Ovary (tissue), 7 donors: ENCODE measurements at regions not wholly inside any gene's neighbourhood (a gene's known extent, or its start where the extent isn't known, plus 50 kb on each side); places are given as distances from the start of the nearest gene placed in this dataset.

Source experiments
- DNase-seq, 5 donors: peaks; one replicate each; pipeline ENCODE4 v3.0.0-alpha.2; 2019 to 2020
- H3K27ac ChIP-seq, 2 donors: fragments of 200-600 bp; one replicate each; pipeline versions ENCODE4 v1.5.1 to v1.8.0; 2019 to 2022
- H3K27me3 ChIP-seq: fragments of 200-600 bp; one replicate; pipeline ENCODE4 v1.8.0; 2022
- H3K36me3 ChIP-seq: fragments of 200-600 bp; sonication (generic); one replicate; pipeline ENCODE4 v1.5.1; 2019
- H3K4me1 ChIP-seq: one replicate; pipeline ENCODE4 v1.8.1; 2013; ENCODE audit warnings: mild to moderate bottlenecking, moderate library complexity; ENCODE audit not compliant: insufficient read depth
- H3K4me3 ChIP-seq: fragments of 200-600 bp; sonication (generic); one replicate; pipeline ENCODE4 v1.5.1; 2017
- H3K9me3 ChIP-seq, 2 donors: fragments of 200-600 bp in 1 of 2; sonication (generic) in 1 of 2; one replicate each; pipeline versions ENCODE4 v1.5.1 to v1.8.1; 2013 to 2019; ENCODE audit warnings: mild to moderate bottlenecking in 1 of 2, moderate library complexity in 1 of 2
- CTCF ChIP-seq, 3 donors: fragments of 450-650 bp in 2 of 3; fragments of 200-600 bp in 1 of 3; IDR thresholded peaks; one replicate each; pipeline versions ENCODE4 v1.5.1 to v1.8.0; 2016 to 2022; ENCODE audit warnings: antibody characterized with exemption in 3 of 3, mild to moderate bottlenecking in 1 of 3
- EP300 ChIP-seq: sonication (generic); formaldehyde crosslinking; IDR thresholded peaks from one replicate; pipeline ENCODE4 v1.6.1; 2017; ENCODE audit warnings: antibody characterized with exemption
- POLR2A ChIP-seq: fragments of 450-650 bp; IDR thresholded peaks from one replicate; pipeline ENCODE4 v1.6.1; 2017; ENCODE audit warnings: antibody characterized with exemption, mild to moderate bottlenecking, moderate library complexity
- WGBS, 3 donors: extraction: QIAGEN DNeasy Blood & Tissue Kit in 1 of 3; methylation state at CpG; one replicate each; pipeline versions ENCODE4 v1.1.5 to v1.1.7; 2013 to 2017; 5-methylcytosine and 5-hydroxymethylcytosine counted together
- intact Hi-C, 4 donors: fragments of 100-400 bp; cut with DNase I; formaldehyde crosslinking; loops; one replicate each; pipeline versions ENCODE4 v1.11.0 to v1.15.1; 2022 to 2023
- donor health status: DM: no; HTN: no; CAD: no; lungs with moderate emphysema.
- donor health status: DM: no; HTN: no; CAD: no.
- donor health status: Bipolar disorder and iron deficiency.
- donor health status: DM: no; HTN: no; CAD: no.
- donor health status: DM: yes; HTN: yes; CAD: no.

DNA sequence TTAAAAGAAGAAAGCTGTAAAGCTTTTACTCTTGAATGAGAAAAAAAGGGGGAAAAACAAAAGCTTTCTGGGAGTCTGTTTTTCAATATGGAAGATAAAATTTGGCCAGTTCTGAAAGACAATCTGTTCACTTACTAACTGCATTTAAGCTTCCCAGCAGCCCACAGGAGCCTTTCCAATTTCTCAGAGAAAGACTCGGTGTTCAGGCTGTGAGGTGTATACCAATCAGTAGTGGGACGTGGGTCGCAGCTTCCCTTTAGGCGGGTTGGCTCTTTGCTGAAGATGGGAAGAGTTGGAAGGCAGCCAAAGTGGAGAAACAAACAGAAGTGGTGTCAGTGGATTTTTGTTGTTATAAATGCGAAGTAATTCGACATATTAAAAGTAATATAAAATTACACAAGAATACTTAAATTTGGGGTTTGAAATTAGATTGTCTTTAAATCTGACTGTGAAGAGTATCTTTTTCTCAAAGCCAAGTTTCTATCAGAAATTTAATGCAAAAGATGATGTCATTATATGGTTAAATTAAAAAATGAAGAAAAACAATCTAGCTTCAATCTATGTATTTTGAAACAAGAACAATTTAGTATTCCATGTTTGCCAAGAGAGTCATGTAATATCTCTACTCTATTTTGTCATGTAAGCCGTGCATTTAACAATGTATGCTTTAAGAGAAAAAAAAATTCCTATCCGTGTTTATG, 590.2 kb upstream of the ATXN7L3B start:
- H3K36me3 ChIP-seq: no peaks in the 10 kb centered on the region
- H3K9me3 ChIP-seq: no peaks in the 10 kb centered on the region
- no peak overlapping the region for H3K27ac ChIP-seq
- no peak overlapping the region for H3K4me3 ChIP-seq
- H3K4me1 ChIP-seq: no peaks in the 10 kb centered on the region
- WGBS, 3 donors: 74 to 82% (median 74%) methylated on average over 8 of the region's 8 CpGs
- TF ChIP-seq POLR2A: no peak
- no peak for TF ChIP-seq EP300
- no peak for TF ChIP-seq CTCF (IDR thresholded peaks at IDR 0.05)
- intact Hi-C loops: no loop called here
- no peaks in the 10 kb centered on the region for H3K27me3 ChIP-seq
- DNase-seq: no peak

GRCh38 chr12:73950507-73950906, 587.1 kb upstream of the ATXN7L3B start:
- WGBS, 3 donors: 67 to 86% (median 77%) methylated on average over 1 of the region's 1 CpG
- no peak overlapping the region for H3K27ac ChIP-seq
- H3K4me3 ChIP-seq: no peak overlapping the region
- intact Hi-C loops: no loop called here
- TF ChIP-seq CTCF (IDR thresholded peaks at IDR 0.05): no peak
- no peak for TF ChIP-seq EP300
- no peak for TF ChIP-seq POLR2A
- no peaks in the 10 kb centered on the region for H3K27me3 ChIP-seq
- H3K4me1 ChIP-seq: no peaks in the 10 kb centered on the region
- H3K36me3 ChIP-seq: no peaks in the 10 kb centered on the region
- no peak for DNase-seq
- H3K9me3 ChIP-seq: no peaks in the 10 kb centered on the region

DNA sequence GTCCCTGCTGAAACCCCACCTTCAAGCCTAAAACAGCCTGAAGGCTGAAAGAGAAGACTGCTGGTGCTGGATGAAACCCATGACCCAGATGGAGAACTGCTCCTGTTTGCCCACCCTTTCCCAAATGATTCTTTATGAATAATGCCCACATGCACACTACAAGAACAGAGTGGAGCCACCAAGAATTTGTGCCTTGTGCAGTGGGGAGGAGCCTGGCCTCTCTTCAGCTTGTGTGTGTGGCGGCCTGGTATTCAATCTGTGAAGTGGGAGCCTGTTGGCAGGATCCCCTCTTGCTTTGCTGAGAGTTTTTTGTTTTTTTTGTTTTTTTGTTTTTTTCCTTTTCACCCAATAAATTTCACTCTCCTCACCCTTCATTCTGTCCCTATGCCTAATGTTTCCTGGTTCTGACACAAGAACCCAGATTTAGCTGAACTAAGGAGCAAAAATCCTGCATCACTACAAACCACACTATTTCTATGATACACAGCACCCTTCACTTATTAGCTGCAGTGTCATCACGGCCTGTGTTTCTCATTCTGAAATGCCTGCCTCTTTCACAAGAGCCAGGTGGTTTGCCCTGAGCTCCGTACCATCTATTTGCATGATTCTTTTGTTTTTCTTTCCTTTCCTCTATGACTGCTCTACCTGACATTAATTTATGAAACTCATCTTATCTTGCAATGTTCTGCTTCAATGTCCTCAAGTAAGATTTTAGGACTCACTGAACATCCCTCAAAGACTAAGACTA, 585.5 kb upstream of the ATXN7L3B start:
- TF ChIP-seq EP300: no peak
- TF ChIP-seq CTCF (IDR thresholded peaks at IDR 0.05): no peak
- no peak for TF ChIP-seq POLR2A
- 67 to 90% (median 88%) methylated on average over 3 of the region's 3 CpGs for WGBS, 3 donors
- Histone ChIP-seq H3K4me3 (no peak overlapping the region), H3K36me3 (no peaks in the 10 kb centered on the region), H3K9me3 (no peaks in the 10 kb centered on the region), H3K27me3 (no peaks in the 10 kb centered on the region), H3K27ac (no peak overlapping the region), H3K4me1 (no peaks in the 10 kb centered on the region)
- no peak for DNase-seq
- intact Hi-C loops: no loop called here

- Histone ChIP-seq H3K27ac (no peak overlapping the region), H3K27me3 (no peaks in the 10 kb centered on the region), H3K4me3 (no peak overlapping the region), H3K4me1 (no peaks in the 10 kb centered on the region), H3K9me3 (no peaks in the 10 kb centered on the region), H3K36me3 (no peaks in the 10 kb centered on the region)
- WGBS, 3 donors: 78 to 86% (median 81%) methylated on average over 3 of the region's 3 CpGs
- no peak for DNase-seq
- intact Hi-C loops: no loop called here
- TF ChIP-seq CTCF (IDR thresholded peaks at IDR 0.05) (no peak), POLR2A (no peak), EP300 (no peak)
Observed at GRCh38 chr12:73964641-73965040, 573.0 kb upstream of the ATXN7L3B start.
